ENCODE measurements at regions not wholly inside any gene's neighbourhood (a gene's known extent, or its start where the extent isn't known, plus 50 kb on each side); places are given as distances from the start of the nearest gene placed in this dataset.

DNA sequence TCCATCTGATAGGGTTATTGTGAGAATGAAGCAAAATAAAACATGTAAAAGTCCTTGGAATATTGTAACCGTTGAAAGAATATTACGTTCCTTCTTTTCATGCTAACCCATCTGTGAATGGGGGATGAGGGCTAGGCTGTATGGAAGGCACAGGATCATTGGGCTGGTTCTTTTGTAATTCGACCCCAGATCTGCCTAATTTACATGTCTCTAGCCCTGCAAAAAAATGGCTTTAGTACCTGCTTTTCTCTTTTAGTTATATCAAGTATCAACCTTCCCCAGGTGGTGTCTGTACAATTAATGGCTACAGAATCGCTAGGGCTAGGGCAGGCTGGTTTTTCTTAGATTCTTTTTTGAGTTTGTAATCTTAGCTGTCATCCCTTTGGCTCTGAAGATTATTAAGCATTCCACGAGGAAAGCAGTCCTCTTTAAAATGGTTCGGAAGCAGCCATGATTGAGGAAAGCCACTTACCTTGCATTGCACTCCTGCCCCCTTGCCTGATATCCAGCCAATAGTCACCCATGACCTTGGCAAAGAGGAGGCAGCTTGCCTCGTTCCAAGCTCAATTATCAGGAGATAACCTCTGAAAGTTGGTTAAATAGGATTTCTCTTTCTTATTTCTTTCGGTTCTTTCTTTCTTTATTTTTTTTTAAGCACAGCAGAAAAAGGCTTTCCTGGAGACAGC is 153.9 kb upstream of the ZKSCAN2 start:
- TF ChIP-seq CREB1 (IDR thresholded peaks at IDR 0.05; ENCODE audit: low read depth) = no peak
- no peak for TF ChIP-seq NFIC (IDR thresholded peaks at IDR 0.05)
- TF ChIP-seq TAF1 (IDR thresholded peaks at IDR 0.05; ENCODE audit: low read depth) = no peak
- TF ChIP-seq, protein P1, sequence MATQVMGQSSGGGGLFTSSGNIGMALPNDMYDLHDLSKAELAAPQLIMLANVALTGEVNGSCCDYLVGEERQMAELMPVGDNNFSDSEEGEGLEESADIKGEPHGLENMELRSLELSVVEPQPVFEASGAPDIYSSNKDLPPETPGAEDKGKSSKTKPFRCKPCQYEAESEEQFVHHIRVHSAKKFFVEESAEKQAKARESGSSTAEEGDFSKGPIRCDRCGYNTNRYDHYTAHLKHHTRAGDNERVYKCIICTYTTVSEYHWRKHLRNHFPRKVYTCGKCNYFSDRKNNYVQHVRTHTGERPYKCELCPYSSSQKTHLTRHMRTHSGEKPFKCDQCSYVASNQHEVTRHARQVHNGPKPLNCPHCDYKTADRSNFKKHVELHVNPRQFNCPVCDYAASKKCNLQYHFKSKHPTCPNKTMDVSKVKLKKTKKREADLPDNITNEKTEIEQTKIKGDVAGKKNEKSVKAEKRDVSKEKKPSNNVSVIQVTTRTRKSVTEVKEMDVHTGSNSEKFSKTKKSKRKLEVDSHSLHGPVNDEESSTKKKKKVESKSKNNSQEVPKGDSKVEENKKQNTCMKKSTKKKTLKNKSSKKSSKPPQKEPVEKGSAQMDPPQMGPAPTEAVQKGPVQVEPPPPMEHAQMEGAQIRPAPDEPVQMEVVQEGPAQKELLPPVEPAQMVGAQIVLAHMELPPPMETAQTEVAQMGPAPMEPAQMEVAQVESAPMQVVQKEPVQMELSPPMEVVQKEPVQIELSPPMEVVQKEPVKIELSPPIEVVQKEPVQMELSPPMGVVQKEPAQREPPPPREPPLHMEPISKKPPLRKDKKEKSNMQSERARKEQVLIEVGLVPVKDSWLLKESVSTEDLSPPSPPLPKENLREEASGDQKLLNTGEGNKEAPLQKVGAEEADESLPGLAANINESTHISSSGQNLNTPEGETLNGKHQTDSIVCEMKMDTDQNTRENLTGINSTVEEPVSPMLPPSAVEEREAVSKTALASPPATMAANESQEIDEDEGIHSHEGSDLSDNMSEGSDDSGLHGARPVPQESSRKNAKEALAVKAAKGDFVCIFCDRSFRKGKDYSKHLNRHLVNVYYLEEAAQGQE (IDR thresholded peaks at IDR 0.05; ENCODE audit: low read depth) = no peak

DNA sequence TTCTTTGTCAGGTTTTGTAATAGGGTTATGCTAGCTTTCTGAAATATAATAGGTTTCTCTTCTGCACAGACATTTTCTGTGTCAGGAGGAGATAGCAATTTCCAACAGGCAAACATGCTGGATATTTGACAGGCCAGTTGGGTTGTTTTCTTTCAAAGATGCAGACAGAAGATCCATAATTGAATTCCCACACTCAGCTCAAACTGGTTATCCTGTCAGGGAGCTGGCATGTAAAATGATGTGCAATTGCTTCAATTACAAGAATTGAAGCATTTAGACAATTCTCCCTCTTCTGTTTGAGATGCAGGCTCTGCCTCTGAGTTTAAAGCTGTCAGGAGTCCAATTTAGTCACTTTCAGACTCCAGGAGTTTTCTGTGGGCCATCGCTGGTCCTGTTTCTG is 146.2 kb upstream of the ZKSCAN2 start:
- TF ChIP-seq ZBTB7A (IDR thresholded peaks at IDR 0.05; ENCODE audit: low read depth) (no peak), RAD21 (IDR thresholded peaks at IDR 0.05; ENCODE audit: low read depth) (no peak), NFIC (IDR thresholded peaks at IDR 0.05) (no peak), CEBPB (IDR thresholded peaks at IDR 0.05) (no peak), MAX (IDR thresholded peaks at IDR 0.05) (no peak), USF1 (IDR thresholded peaks at IDR 0.05) (no peak), TAF1 (IDR thresholded peaks at IDR 0.05; ENCODE audit: low read depth) (no peak), CREB1 (IDR thresholded peaks at IDR 0.05; ENCODE audit: low read depth) (no peak), FOXM1 (IDR thresholded peaks at IDR 0.05; ENCODE audit: borderline replicate concordance, low read depth) (no peak), TCF12 (IDR thresholded peaks at IDR 0.05; ENCODE audit: low read depth) (no peak), YY1 (IDR thresholded peaks at IDR 0.05; ENCODE audit: low read depth) (no peak)
- TF ChIP-seq, protein P1 (IDR thresholded peaks at IDR 0.05; ENCODE audit: low read depth) = no peak

DNA sequence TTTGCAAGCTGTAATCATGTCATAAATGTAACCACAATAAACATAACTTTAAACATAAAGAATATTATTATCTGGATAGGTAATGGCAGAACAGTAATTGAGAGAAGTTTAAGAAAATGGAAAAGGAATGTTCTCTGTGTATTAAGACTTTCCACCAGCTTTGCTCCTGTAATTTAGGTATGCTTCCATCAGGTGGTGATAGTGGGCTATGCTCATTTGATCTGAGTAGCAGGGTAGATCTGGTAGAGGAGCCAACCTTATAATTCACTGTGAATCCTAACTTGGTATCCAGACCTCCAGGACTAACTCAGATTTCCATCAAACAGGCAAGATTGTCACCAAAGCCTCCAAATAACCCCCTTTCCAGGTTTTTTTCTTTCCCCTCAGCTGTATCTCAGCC is 137.9 kb upstream of the ZKSCAN2 start:
- TF ChIP-seq ZBTB7A (IDR thresholded peaks at IDR 0.05; ENCODE audit: low read depth) (no peak), CREB1 (IDR thresholded peaks at IDR 0.05; ENCODE audit: low read depth) (no peak), TCF12 (IDR thresholded peaks at IDR 0.05; ENCODE audit: low read depth) (no peak), EGR1 (IDR thresholded peaks at IDR 0.05) (no peak), FOXM1 (IDR thresholded peaks at IDR 0.05; ENCODE audit: borderline replicate concordance, low read depth) (no peak), EP300 (IDR thresholded peaks at IDR 0.05; ENCODE audit: borderline replicate concordance) (no peak), NFIC (IDR thresholded peaks at IDR 0.05) (no peak), YY1 (IDR thresholded peaks at IDR 0.05; ENCODE audit: low read depth) (no peak), TEAD4 (IDR thresholded peaks at IDR 0.05) (no peak), RAD21 (IDR thresholded peaks at IDR 0.05; ENCODE audit: low read depth) (no peak; the same call in 1 of the 2 replicates), CEBPB (IDR thresholded peaks at IDR 0.05) (no peak), MAX (IDR thresholded peaks at IDR 0.05) (no peak)
- TF ChIP-seq, protein P1 (IDR thresholded peaks at IDR 0.05; ENCODE audit: low read depth) = no peak

GRCh38 chr16:25390761-25391160 is 133.1 kb upstream of the ZKSCAN2 start:
- TF ChIP-seq CEBPB (IDR thresholded peaks at IDR 0.05) (no peak), ZBTB7A (IDR thresholded peaks at IDR 0.05; ENCODE audit: low read depth) (no peak), FOXM1 (IDR thresholded peaks at IDR 0.05; ENCODE audit: borderline replicate concordance, low read depth) (no peak), TAF1 (IDR thresholded peaks at IDR 0.05; ENCODE audit: low read depth) (no peak), USF1 (IDR thresholded peaks at IDR 0.05) (no peak), MAX (IDR thresholded peaks at IDR 0.05) (no peak), YY1 (IDR thresholded peaks at IDR 0.05; ENCODE audit: low read depth) (no peak), EGR1 (IDR thresholded peaks at IDR 0.05) (no peak), EP300 (IDR thresholded peaks at IDR 0.05; ENCODE audit: borderline replicate concordance) (no peak), TEAD4 (IDR thresholded peaks at IDR 0.05) (no peak), RAD21 (IDR thresholded peaks at IDR 0.05; ENCODE audit: low read depth) (no peak), CREB1 (IDR thresholded peaks at IDR 0.05; ENCODE audit: low read depth) (no peak), TCF12 (IDR thresholded peaks at IDR 0.05; ENCODE audit: low read depth) (no peak), NFIC (IDR thresholded peaks at IDR 0.05) (no peak)
- TF ChIP-seq, protein P1 (IDR thresholded peaks at IDR 0.05; ENCODE audit: low read depth) = no peak
